Vagina (tissue), 2 donors: ENCODE measurements at regions not wholly inside any gene's neighbourhood (a gene's known extent, or its start where the extent isn't known, plus 50 kb on each side); places are given as distances from the start of the nearest gene placed in this dataset.

ENCODE experiments used
- DNase-seq, 2 donors: peaks; one replicate each; pipeline ENCODE4 v3.0.0-alpha.2; 2017; ENCODE audit errors: extremely low spot score in 2 of 2
- H3K27ac ChIP-seq: fragments of 200-600 bp; sonication (generic); one replicate; pipeline ENCODE4 v1.5.1; 2019
- H3K27me3 ChIP-seq: fragments of 200-600 bp; sonication (generic); one replicate; pipeline ENCODE4 v1.5.1; 2019
- H3K36me3 ChIP-seq, 2 donors: fragments of 200-600 bp; sonication (generic); one replicate each; pipeline ENCODE4 v1.5.1; 2017 to 2019
- H3K4me1 ChIP-seq: fragments of 200-600 bp; sonication (generic); one replicate; pipeline ENCODE4 v1.5.1; 2019
- H3K4me3 ChIP-seq, 2 donors: fragments of 200-600 bp; sonication (generic); 1 replicate in 1 of 2; 2 replicates in 1 of 2; pipeline ENCODE4 v1.5.1; 2016 to 2019
- H3K9me3 ChIP-seq: fragments of 200-600 bp; sonication (generic); one replicate; pipeline ENCODE4 v1.5.1; 2019
- CTCF ChIP-seq, 3 experiments: fragments of 450-650 bp in 2 of 3; fragments of 200-600 bp in 1 of 3; sonication (generic) in 1 of 3; IDR thresholded peaks; one replicate each; pipeline ENCODE4 v1.5.1; 2017 to 2019; ENCODE audit warnings: antibody characterized with exemption in 3 of 3, mild to moderate bottlenecking in 2 of 3, moderate library complexity in 2 of 3
- POLR2A ChIP-seq, 2 donors: fragments of 450-650 bp; IDR thresholded peaks; one replicate each; pipeline ENCODE4 v1.6.1; 2017; ENCODE audit warnings: antibody characterized with exemption in 2 of 2, mild to moderate bottlenecking in 2 of 2, moderate library complexity in 2 of 2
- POLR2AphosphoS5 ChIP-seq, 2 donors: sonication (generic); formaldehyde crosslinking; IDR thresholded peaks; one replicate each; pipeline ENCODE4 v1.9.0; 2017; ENCODE audit warnings: antibody characterized with exemption in 2 of 2, mild to moderate bottlenecking in 2 of 2, low read depth in 1 of 2; ENCODE audit not compliant: insufficient read depth in 1 of 2
- intact Hi-C: fragments of 100-400 bp; cut with DNase I; formaldehyde crosslinking; loops from one replicate; pipeline ENCODE4 v1.15.1; 2023

GRCh38 chr15:29926083-29926388 is 103.8 kb upstream of the TJP1 start:
- H3K27ac ChIP-seq: no peak overlapping the region
- no peak for DNase-seq
- TF ChIP-seq POLR2A (IDR thresholded peaks at IDR 0.05) (no peak), CTCF (IDR thresholded peaks at IDR 0.05) (no peak), POLR2AphosphoS5 (IDR thresholded peaks at IDR 0.05; ENCODE audit: insufficient read depth in 1 of 2, low read depth in 1 of 2) (no peak)
- peaks cover 5% of the 10 kb centered on the region for H3K4me1 ChIP-seq
- no peaks in the 10 kb centered on the region for H3K36me3 ChIP-seq
- intact Hi-C loops: loop anchor here (10.0 kb wide), 1 partner anchor 181 kb away; no protein-coding TSS in a partner anchor
- no peaks in the 10 kb centered on the region for H3K9me3 ChIP-seq
- H3K4me3 ChIP-seq: no peak overlapping the region
- no peaks in the 10 kb centered on the region for H3K27me3 ChIP-seq

- intact Hi-C loops: loop anchor here (10.0 kb wide), 1 partner anchor 181 kb away; no protein-coding TSS in a partner anchor
These were observed 103.2 kb upstream of the TJP1 start for GRCh38 chr15:29925227-29926082.

DNA sequence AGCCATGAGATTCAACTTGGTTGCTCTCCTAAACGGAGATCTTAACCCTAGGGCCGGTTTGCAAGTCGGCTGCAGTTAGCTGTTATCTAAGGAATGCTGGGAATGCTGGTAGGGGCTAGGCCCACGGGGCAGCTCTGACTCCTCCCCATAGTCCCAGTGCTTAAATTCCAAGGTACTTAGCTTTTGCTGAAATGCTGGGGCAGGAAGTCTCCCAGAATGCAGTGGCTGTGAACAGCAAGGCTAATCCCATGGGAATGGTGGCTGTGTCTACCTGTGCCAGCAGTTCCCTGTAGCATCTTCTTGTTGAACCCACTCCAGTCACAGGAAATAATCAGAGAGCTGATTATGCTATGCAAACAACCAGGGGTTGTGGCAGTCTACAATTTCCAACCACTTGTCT is 102.5 kb upstream of the TJP1 start:
- Histone ChIP-seq H3K4me1 (peaks cover 5% of the 10 kb centered on the region), H3K27ac (no peak overlapping the region), H3K27me3 (no peaks in the 10 kb centered on the region)

More at GRCh38 chr15:29925227-29926082, 103.2 kb upstream of the TJP1 start:
- H3K36me3 ChIP-seq: no peaks in the 10 kb centered on the region
- no peak overlapping the region for H3K27ac ChIP-seq
- no peak for DNase-seq
- no peaks in the 10 kb centered on the region for H3K9me3 ChIP-seq
- H3K27me3 ChIP-seq: no peaks in the 10 kb centered on the region
- peak in 1 of 2 donors; percentile 29 for TF ChIP-seq POLR2AphosphoS5 (IDR thresholded peaks at IDR 0.05; ENCODE audit: insufficient read depth in 1 of 2, low read depth in 1 of 2)
- TF ChIP-seq POLR2A (IDR thresholded peaks at IDR 0.05): no peak
- TF ChIP-seq CTCF (IDR thresholded peaks at IDR 0.05): peak; percentile 15 to 63 (median 30)
- H3K4me1 ChIP-seq: peaks cover 5% of the 10 kb centered on the region
- H3K4me3 ChIP-seq: no peak overlapping the region

GRCh38 chr15:29922191-29922590 is 99.9 kb upstream of the TJP1 start:
- TF ChIP-seq CTCF (IDR thresholded peaks at IDR 0.05) (no peak), POLR2A (IDR thresholded peaks at IDR 0.05) (no peak), POLR2AphosphoS5 (IDR thresholded peaks at IDR 0.05; ENCODE audit: insufficient read depth in 1 of 2, low read depth in 1 of 2) (no peak)
- no peaks in the 10 kb centered on the region for H3K27me3 ChIP-seq
- no peak overlapping the region for H3K4me3 ChIP-seq
- H3K9me3 ChIP-seq: no peaks in the 10 kb centered on the region
- intact Hi-C loops: loop anchor here (10.0 kb wide), 1 partner anchor 177 kb away; no protein-coding TSS in a partner anchor
- no peaks in the 10 kb centered on the region for H3K36me3 ChIP-seq
- H3K27ac ChIP-seq: no peak overlapping the region
- DNase-seq: no peak
- H3K4me1 ChIP-seq: peaks cover 5% of the 10 kb centered on the region

More for the DNA sequence above, 102.5 kb upstream of the TJP1 start:
- no peaks in the 10 kb centered on the region for H3K36me3 ChIP-seq
- no peak for DNase-seq
- H3K9me3 ChIP-seq: no peaks in the 10 kb centered on the region
- TF ChIP-seq POLR2AphosphoS5 (IDR thresholded peaks at IDR 0.05; ENCODE audit: insufficient read depth in 1 of 2, low read depth in 1 of 2) (no peak), POLR2A (IDR thresholded peaks at IDR 0.05) (no peak), CTCF (IDR thresholded peaks at IDR 0.05) (no peak)
- no peak overlapping the region for H3K4me3 ChIP-seq
- intact Hi-C loops: loop anchor here (10.0 kb wide), 1 partner anchor 180 kb away; no protein-coding TSS in a partner anchor

- Histone ChIP-seq H3K36me3 (no peaks in the 10 kb centered on the region), H3K27me3 (no peaks in the 10 kb centered on the region), H3K9me3 (no peaks in the 10 kb centered on the region), H3K4me1 (peaks cover 5% of the 10 kb centered on the region), H3K27ac (no peak overlapping the region), H3K4me3 (no peak overlapping the region)
- intact Hi-C loops: loop anchor here (10.0 kb wide), 1 partner anchor 176 kb away; no protein-coding TSS in a partner anchor
- no peak for DNase-seq
- TF ChIP-seq POLR2AphosphoS5 (IDR thresholded peaks at IDR 0.05; ENCODE audit: insufficient read depth in 1 of 2, low read depth in 1 of 2) (no peak), POLR2A (IDR thresholded peaks at IDR 0.05) (no peak), CTCF (IDR thresholded peaks at IDR 0.05) (no peak)
These were observed 98.9 kb upstream of the TJP1 start for GRCh38 chr15:29921130-29921601.
